ENCODE measurements at regions not wholly inside any gene's neighbourhood (a gene's known extent, or its start where the extent isn't known, plus 50 kb on each side); places are given as distances from the start of the nearest gene placed in this dataset.
"Not testable (repeated sequence)": the region's sequence is repeated elsewhere in the genome, so short reads cannot be mapped to it uniquely, and the experiment has no call there.

DNA sequence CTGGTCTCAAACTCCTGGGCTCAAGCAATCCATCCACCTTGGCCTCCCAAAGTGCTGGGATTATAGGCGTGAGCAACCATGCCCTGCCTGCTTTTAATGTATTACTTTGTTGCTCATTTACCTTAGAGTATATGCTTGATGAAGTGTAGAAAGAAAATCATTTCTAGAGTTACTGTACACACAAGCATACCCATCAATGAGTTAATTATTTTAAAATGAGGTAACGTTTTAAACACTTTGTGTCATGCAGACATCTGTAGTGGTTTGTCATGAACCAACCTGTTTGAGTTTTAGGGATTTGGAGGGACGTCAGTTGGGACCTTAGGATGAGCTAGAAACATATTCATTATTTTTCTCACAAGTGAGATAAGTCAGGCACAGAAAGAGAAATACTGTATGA lies 332.4 kb upstream of the IGF1R start:
- no peak overlapping the region for H3K4me3 ChIP-seq (ENCODE audit: low read depth, low read length)

DNA sequence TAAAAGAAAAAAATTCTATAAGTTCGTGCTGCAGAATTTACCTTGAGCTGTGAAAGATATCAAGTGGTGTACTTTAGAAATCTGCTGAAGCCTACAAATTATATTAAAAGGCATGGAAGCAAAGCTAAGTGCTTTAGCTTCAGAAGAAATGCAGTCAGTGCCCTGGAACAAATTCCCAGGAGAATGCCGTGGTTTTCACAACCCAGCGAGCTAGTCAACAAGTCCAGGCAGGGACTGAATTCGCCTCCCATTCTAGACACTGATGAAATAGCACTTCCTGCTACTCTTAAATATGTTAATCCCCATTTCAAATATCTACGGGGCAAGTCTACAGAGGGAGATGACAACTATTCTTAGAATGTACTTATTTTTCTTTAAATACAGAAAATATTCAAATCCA lies 326.4 kb upstream of the IGF1R start:
- H3K4me3 ChIP-seq (ENCODE audit: low read depth, low read length) = no peak overlapping the region

DNA sequence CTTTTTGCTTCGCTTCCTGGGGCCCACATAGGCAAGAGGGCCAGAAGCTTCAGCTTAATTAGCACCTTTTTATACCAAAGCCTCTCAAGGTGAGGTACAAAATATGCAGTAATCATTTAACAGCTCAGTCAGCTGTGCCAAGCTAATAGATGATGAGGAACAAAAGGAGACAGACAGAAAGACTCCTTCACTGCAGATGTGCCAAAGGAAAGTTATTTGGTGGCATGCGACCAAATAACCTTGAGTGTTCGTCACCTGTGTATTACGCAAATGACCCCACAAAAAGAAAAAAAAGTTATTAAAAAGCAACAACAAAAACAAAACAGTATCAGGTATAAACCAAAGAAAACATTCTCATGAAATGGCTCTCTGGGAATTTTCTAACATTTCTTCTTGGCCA lies 325.8 kb upstream of the IGF1R start:
- H3K4me3 ChIP-seq (ENCODE audit: low read depth, low read length) = no peak overlapping the region

DNA sequence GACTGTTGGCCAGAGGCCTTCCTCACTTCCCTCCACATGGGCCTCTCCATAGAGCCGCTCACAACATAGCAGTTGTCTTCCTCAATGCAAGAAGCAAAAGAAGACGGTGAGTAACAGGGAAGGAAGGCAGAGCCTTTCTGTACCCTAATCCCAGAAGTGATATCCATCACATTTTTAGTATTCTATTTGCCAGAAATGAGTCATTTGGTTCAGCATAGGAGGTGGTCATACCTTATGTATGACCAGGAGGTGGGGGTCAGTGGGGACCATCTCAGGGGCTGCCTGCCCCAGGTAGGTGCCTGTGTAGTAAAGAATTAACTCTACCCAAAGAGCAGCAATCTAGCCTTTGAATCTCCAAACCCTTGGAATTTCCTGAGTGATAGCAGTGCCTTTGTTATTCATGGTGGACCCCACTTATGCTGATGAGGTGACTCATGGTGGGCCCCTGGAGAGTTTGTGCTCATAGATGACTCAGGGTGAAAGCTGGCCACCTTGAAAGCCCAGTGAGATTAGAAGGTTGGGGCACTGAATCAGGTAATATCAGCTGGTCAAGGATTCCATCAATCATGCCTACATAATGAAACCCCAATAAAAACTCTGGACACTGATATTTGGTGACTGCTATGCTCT lies 323.9 kb upstream of the IGF1R start:
- no peak overlapping the region for H3K4me3 ChIP-seq (ENCODE audit: low read depth, low read length)

DNA sequence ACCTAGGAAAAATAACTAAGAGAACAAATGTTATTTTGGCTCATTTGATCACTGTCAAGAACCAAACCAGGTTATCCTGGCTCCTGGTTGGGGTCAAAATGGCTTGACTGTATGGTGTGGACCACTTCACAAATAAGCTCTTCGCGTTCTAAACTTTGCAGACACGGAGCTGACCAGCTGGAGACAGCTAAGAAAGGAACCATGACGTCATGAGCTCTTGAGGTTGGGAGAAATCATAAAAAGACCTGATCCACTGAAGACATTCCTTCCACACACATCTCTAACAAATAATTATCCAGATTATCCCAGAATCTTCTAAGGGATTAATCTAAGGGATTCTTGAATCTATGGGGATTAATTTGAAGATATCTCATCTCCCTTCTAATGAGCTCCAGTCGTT lies 321.5 kb upstream of the IGF1R start:
- no peak overlapping the region for H3K4me3 ChIP-seq (ENCODE audit: low read depth, low read length)

DNA sequence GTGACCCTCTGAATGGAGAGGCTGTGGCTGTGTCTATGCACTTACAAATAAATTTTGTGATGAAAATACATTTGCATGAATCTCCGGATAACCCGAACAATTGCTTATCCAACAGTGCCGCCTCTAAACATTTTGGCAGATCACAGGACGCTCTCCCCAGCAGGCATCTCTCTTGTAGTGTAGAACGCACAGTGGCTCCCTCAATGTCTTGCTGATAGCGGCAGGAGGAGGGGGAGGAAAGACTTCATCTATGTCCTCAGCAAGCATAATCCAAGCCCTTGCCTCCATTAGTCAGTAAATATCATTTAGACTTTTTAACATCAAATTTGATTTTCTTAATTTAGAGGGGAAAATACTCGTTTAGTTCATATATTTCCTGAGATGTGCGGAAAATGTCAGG lies 318.1 kb upstream of the IGF1R start:
- H3K4me3 ChIP-seq (ENCODE audit: low read depth, low read length) = no peak overlapping the region

DNA sequence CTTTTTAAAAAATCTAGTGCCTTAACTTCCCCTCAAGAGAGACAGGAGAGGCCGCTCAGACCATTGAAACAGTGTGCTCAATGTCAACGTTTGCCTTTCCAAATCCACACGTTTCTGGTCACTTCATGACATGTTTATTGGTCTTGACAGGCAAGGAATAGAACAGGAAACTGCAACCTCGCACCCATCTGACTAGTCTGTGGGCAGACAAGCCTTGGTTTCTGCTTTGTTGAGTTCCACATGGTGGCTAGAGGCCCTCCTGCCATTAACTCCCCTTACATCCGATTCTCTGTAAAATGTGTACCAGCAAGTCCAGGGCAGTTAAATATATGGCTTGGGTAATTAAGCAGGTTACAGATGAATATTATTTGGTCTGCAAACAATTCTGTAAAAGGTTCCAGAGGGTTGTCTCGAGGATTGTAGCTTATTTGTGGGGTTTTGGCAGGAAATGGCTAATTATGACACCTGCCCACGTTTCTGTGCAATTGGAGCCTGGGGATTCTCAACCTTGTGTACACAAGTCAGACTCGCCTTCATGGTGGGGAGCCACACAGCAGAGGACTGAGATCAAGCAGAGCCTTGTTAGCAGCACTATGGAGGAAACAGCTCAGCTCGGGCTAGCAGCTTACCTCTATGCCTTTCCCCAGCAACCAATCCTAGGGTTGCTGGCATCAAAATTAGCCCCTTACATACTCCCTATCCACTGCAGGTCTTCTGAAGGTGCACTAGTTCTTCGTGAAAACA lies 317.5 kb upstream of the IGF1R start:
- no peak overlapping the region for H3K4me3 ChIP-seq (ENCODE audit: low read depth, low read length)

DNA sequence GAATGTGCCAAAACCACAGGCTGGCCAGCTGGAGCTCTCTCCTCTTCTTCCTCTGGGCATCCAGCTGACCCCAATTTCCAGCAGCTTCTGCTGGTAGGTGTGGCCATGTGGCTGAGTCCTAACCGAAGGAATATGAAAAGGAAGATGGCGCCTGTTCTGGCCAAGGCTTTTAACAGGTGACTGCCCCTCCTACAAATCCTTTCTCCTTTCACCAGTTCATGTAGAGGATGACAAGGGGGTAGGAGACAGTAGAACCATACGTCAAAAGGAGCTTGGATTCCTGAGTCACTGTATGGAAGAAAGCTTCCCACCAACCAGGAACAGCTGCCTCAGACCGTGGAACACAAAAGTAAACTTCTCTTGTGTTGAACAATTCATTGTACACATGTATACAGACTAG lies 316.7 kb upstream of the IGF1R start:
- H3K4me3 ChIP-seq (ENCODE audit: low read depth, low read length) = no peak overlapping the region

DNA sequence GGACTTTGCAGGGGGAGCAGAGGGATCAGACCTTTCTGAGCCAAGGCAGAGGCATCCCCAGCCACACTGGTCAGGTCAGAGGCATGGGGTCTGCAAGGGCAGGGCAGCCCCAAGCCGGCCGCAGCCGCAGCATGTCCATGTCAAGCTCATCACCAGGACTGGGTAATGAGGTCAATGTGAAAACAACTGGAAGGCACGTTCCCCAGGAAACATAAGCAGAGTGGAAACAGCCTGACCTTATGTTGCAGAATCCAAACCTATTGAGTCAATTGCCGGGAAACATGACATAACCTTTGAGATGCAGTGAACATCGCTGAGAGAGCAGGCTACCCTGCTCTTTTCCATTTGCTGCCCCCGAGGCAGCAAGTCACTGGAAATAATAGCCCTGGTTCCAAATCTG lies 315.1 kb upstream of the IGF1R start:
- H3K4me3 ChIP-seq (ENCODE audit: low read depth, low read length) = no peak overlapping the region

DNA sequence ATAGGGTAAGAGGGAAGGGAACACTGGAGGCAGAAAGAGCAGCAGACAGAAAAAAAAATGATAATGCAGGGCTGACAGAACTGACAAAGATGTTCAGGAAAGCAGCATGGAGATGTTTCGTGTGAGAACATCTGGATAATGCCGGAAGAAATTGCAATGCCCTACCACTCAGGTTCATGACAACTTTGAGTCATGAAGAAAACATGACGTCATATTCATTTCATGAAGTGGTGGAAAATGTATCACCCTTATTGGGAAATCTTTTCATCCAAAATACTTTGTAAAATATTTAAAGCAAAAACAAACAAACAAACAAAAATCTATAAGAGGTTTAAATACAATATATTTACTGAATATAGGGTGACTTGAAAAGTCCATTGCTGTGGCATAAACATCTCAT lies 305.4 kb upstream of the IGF1R start:
- no peak overlapping the region for H3K4me3 ChIP-seq (ENCODE audit: low read depth, low read length)

DNA sequence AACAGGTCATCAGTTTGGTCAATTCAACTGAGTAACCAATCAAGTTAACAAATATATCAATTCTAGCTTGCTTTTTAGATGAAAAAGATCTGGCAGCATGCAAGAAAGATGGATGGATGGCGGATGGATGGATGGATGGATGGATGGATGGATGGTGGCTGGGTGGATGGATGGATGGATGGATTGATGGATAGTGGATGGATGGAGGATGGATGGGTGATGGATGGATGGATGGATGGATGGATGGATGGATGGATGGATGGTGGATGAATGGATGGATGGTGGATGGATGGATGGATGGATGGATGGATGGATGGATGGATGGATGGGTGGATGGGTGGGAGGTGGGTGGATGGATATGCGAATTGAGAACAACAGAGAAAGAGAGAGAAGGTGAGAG lies 303.7 kb upstream of the IGF1R start:
- H3K4me3 ChIP-seq (ENCODE audit: low read depth, low read length) = no peak overlapping the region

DNA sequence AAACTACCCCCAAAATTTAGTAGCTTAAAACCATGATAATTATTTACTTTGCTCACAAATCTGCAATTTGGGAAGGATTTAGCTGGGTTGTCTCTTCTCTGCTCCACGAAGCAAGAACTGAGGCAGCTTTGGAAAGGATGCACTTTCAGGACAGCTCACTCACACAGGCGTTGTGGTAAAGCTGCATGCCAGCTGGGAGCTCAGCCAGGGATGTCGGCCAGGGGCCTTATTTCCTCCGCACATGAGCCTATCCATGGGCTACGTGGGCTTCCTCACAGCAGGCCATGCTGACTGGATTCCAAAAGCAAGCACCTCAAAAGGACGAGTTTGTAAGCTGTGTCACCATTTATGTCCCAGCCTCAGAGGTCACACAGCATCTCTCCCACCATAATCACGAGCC lies 301.3 kb upstream of the IGF1R start:
- no peak overlapping the region for H3K4me3 ChIP-seq (ENCODE audit: low read depth, low read length)

DNA sequence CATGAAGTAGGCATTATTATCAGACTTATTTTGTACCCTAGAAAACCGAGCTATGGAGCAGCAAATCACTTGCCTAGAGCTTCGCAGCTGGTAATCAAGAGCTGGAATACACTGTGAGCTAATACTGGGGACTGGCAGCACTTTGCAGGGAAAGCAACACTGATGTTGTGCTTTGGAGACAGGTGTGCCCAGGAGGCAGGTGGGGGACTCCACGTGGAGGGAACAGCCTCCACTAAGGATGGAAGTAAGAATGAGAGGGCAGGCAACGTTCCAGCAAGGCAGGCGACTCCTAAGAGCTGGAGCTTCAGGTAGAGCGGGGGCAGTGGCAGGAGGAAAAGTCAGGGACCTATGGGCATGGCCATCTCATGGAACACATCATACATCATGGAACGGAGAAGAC lies 300.5 kb upstream of the IGF1R start:
- H3K4me3 ChIP-seq (ENCODE audit: low read depth, low read length) = no peak overlapping the region

DNA sequence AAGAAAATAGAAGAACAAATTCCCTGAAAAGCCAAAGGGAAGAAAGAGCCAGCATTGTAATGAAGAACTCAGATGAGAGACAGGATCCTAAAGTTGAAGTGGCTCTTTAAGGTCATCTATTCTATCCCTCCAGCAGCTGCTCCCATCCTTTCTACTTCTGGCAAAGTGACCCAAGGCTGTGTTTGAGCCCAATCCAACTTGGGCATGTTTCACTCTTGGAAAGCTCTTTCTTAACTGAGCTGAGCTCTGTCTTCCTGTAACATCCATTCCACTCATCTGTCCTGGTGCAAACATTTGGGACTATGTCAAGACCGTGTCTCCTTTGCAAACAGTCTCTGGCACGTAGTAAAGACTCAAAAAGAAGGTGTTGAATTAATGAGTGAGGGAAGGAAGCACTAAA lies 298.1 kb upstream of the IGF1R start:
- H3K4me3 ChIP-seq (ENCODE audit: low read depth, low read length) = no peak overlapping the region

DNA sequence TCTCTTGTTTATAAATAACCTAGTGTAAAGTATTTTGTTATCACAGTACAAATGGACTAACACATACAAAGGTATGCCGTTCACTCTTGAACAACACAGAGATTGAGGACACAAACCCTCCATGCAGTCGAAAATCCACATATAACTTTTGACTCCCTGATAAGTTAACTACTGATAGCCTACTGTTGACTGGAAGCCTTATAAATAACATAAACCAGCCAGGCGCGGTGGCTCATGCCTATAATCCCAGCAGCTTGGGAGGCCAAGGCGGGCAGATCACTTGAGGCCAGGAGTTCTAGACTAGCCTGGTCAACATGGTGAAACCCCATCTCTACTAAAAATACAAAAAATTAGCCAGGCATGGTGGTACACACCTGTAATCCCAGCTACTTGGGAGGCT lies 290.1 kb upstream of the IGF1R start:
- H3K4me3 ChIP-seq (ENCODE audit: low read depth, low read length) = not testable (repeated sequence)

DNA sequence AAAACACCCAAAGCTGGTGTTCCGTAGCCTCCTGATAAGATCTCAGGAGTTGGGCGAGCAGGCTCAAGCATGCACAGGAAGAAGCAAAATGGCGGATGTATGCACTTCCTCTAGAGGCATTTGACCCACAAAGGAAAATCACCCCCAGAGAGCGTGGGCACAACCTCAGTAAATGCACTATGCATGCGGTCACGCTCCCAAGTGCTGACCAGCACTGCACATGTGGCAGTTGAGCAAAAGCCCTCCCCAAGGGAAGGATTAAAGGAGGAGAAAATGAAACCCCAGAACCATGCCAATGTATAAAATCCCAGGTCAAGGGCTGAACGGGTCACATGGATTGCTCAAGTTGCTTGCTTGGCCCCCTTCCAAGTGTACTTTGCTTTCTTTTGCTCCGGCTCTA lies 289.4 kb upstream of the IGF1R start:
- no peak overlapping the region for H3K4me3 ChIP-seq (ENCODE audit: low read depth, low read length)

DNA sequence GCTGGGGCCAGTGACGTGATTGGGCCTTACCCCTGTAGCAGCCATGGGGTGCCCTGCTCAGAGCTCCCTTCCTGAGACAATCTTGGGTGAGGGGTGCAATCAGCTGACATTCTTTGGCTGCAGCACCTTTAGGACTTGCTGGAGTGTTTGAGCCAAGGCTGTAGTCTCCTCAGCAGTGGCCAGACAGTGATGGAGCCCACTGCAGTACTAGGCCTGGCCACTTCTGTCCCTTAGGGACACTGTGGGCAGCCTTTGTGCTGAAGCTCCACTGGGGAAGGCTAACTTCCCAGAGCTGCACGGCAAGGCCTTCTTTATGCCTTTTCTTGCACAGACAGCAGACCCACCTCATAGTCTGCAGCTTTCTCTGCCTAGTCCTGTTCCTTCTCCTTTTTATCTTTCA lies 284.9 kb upstream of the IGF1R start:
- H3K4me3 ChIP-seq (ENCODE audit: low read depth, low read length) = no peak overlapping the region

DNA sequence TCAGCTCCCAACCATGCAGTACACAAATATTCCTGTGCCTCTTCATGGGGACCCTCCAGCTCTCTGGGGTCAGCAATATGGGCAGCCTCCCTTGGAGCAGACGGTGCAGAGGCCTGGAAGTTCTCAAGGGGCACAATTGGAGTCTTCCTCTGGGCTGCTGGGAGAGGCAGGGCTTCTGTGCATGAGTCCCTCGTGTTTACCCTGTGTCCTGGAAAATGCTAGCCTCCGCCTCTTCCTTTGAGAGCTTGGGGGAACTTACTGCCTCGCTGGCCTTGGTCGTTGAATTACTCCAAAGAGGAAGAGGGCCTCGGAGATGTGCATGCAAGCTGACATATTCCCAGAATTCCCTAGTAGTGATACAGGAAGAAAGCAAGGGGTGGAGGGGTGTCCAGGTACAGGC lies 284.4 kb upstream of the IGF1R start:
- no peak overlapping the region for H3K4me3 ChIP-seq (ENCODE audit: low read depth, low read length)

DNA sequence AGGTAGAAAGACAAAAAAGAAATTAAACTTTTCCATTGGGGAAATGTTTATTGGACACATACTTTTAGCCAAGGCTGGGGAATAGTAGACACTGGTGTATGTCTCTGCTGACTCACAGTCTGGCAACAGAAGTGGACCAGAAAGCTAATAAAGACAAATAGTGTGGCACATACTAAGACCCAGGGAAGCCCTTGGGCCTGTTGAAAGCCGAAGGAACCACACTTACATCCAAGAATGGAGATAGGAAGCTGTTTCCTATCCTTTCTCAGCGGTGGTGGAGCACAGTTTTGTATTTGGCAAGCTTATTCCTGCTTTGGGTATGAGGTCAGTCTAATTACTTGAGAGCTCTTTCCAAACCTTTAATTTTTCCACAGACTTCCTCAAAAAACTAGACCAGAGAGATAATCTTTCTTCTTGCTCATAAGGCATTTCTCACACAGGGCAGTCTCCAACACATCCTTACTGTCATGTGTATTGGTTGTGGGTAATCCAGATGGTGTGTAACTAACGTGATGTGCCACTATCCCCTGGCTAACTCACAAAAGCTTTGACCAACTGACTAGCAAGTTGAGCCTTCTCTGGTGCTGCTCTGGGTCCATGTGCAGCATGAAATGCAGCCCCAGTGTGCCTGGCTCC lies 279.1 kb upstream of the IGF1R start:
- no peak overlapping the region for H3K4me3 ChIP-seq (ENCODE audit: low read depth, low read length)

DNA sequence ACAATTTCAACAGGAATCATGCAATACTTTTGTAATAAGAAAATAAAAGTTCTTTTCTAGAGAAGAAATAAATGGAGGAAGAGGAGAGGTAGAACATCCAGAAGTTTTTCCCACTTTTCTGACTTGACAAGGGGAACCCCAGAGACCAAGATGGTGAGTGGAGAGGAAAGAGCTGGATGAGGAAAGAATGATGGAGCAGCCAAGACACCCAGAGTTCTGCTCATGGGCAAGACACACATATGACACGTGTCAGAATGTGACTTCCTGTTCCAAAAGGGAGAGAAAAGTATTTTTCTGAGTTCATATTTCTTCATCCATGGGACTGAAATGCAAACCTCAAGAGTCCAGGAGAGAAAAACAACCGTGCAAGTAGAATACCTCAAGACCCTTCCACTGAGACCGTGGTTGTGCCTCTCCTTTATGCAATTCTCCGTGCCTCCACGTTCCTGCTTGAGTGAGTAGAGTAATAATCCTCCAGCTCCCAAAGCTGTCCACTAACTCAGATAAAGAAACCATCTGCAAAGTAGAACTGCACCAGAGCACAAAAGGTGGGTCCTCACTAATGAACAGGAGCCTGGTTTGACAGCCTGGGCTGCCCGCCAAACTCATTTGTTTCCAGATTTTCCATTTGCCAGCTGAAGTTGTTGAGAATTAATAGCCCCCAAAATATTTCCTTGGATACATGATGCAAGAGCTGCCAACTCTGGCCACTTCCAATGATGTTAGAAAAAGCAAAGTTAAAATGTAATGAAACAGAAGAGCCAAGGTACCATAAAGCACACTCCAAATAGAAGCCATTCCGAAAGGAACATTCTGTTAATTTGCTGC lies 272.6 kb upstream of the IGF1R start:
- no peak overlapping the region for H3K4me3 ChIP-seq (ENCODE audit: low read depth, low read length)

DNA sequence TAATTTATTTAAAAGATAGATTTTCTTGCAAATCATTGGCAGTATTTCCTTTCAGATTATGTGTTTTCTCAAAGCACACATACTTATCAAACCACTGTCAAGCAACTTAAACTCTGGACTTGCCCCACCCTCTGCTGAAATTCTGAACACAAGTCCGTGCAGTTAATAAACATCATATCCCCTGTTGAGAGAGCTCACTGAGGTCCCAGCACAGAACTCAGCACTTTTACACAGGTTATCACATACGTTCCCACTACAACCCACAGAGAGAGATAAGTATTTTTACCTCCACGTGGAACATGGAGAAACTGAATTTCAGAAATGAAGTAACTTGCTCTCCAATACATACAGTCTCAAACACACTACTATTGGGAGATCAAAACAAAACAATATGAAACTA lies 267.6 kb upstream of the IGF1R start:
- no peak overlapping the region for H3K4me3 ChIP-seq (ENCODE audit: low read depth, low read length)

DNA sequence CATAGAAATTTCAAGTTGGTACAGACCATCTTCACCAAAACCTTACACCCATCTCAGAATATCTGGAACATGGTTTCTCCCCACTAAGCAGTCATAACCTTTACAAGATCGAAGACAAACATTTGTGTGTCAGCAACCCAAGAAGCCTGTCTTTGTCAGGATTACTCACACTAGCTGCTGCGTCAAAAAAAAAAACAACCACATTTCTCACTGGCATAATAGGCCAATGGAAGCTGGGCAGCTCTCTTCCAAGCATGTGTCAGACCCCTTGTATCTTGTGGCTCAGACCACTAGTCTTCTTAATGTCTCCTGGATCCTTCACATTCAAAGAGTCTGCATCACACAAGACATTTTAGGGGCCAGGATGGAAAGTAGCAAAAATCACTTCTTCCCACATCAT lies 266.9 kb upstream of the IGF1R start:
- no peak overlapping the region for H3K4me3 ChIP-seq (ENCODE audit: low read depth, low read length)
